MCF 10A (cell line): ENCODE measurements at regions not wholly inside any gene's neighbourhood (a gene's known extent, or its start where the extent isn't known, plus 50 kb on each side); places are given as distances from the start of the nearest gene placed in this dataset.
"Not testable (repeated sequence)": the region's sequence is repeated elsewhere in the genome, so short reads cannot be mapped to it uniquely, and the experiment has no call there.

Experiments
- BruUV-seq: library from RNA; stranded (reverse); fragments of 400-500 nt; replicated peaks from 2 replicates; lab custom pipeline; 2021; lab: Mats Ljungman, UMichigan
- CTCF ChIA-PET: fragments of 300-600 bp; sonication (Branson Sonifier 250); formaldehyde crosslinking; extraction: SDS; loops from one replicate; lab custom pipeline; 2021; ENCODE audit warnings: antibody characterized with exemption, inconsistent platforms; lab: Yijun Ruan, JAX
- POLR2A ChIA-PET: fragments of 300-600, 350-650 bp; sonication (Branson Sonifier 250); formaldehyde crosslinking; extraction: SDS; loops from one replicate; lab custom pipeline; 2020; ENCODE audit warnings: antibody characterized with exemption, inconsistent platforms; lab: Yijun Ruan, JAX
- DNase-seq: peaks from one replicate; pipeline ENCODE4 v3.0.0-alpha.2; 2018; ENCODE audit not compliant: unreplicated experiment
- H3K27ac Mint-ChIP-seq: one replicate; pipeline ENCODE4 v1.8.0; 2022; ENCODE audit warnings: mild to moderate bottlenecking, low read depth, mixed read lengths; ENCODE audit not compliant: unreplicated experiment
- H3K27me3 Mint-ChIP-seq: one replicate; pipeline ENCODE4 v1.8.0; 2022; ENCODE audit warnings: mixed read lengths; ENCODE audit not compliant: insufficient read depth, unreplicated experiment
- H3K36me3 Mint-ChIP-seq: one replicate; pipeline ENCODE4 v1.8.0; 2022; ENCODE audit warnings: mild to moderate bottlenecking, moderate library complexity, mixed read lengths; ENCODE audit not compliant: insufficient read depth, unreplicated experiment
- H3K4me1 Mint-ChIP-seq: one replicate; pipeline ENCODE4 v1.8.0; 2022; ENCODE audit warnings: mixed read lengths; ENCODE audit not compliant: insufficient read depth, unreplicated experiment
- H3K4me3 Mint-ChIP-seq: one replicate; pipeline ENCODE4 v1.8.0; 2022; ENCODE audit warnings: mild to moderate bottlenecking, moderate library complexity, mixed read lengths; ENCODE audit not compliant: unreplicated experiment
- H3K9me3 Mint-ChIP-seq: one replicate; pipeline ENCODE4 v1.8.0; 2022; ENCODE audit warnings: mixed read lengths; ENCODE audit not compliant: unreplicated experiment
- CTCF ChIP-seq: fragments of 200-600 bp; IDR thresholded peaks from one replicate; pipeline ENCODE4 v1.8.0; 2022; ENCODE audit warnings: antibody characterized with exemption, mild to moderate bottlenecking; ENCODE audit not compliant: unreplicated experiment
- intact Hi-C: fragments of 100-400 bp; cut with micrococcal nuclease; formaldehyde crosslinking; loops from 2 replicates; pipeline ENCODE4 v1.14.1; 2022

DNA sequence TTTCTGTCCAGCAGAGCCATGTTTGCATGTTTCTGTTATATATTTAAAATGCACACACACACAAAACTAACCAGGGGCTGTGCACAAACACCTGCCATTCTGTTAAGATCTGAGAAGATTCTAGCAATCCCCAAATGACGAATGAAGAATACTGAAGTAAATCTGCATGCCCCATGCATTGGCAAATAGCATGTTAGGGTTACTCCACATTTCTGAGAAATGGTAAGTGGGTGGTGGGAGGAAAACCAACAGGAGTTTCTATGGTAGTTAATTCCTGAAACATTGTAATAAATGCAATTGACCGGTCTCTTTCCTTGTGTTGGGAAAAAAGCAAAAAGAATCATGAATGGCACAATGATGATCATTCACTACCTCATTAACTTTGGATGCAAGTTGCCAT, 318.0 kb downstream of the BCAT1 start:
- no peak for DNase-seq
- H3K9me3 Mint-ChIP-seq: no peaks in the 10 kb centered on the region
- intact Hi-C loops: no loop called here
- no peak for TF ChIP-seq CTCF
- no peak overlapping the region for H3K27ac Mint-ChIP-seq
- H3K36me3 Mint-ChIP-seq: no peaks in the 10 kb centered on the region
- ChIA-PET CTCF (no interaction called here), POLR2A (interaction anchor here (0.6 kb wide), 1 partner anchor 1129 kb away, joined by 3 read pairs; no protein-coding TSS in a partner anchor)
- BruUV-seq: no TSS peak
- H3K27me3 Mint-ChIP-seq: no peaks in the 10 kb centered on the region
- H3K4me3 Mint-ChIP-seq: no peak overlapping the region
- H3K4me1 Mint-ChIP-seq: no peaks in the 10 kb centered on the region

DNA sequence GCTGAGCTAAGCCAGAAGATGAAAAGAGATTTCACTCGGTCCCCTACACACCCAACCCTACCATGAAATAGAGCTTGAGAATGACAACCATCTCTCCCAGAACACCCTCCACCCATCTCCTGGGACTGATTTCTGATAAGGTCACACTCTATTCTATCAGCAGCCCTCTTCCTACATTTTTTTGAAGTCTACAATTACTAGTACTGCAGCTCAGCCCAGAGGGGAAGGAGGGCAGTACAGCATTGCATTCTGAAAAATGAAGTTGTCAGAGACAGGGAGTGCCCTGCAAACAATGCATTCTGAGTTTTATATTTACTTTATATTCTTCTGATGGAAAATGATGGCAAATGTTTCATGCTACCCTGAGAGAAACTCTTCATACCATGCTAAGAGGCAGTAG, 318.5 kb downstream of the BCAT1 start:
- Mint-ChIP-seq H3K4me1 (no peaks in the 10 kb centered on the region), H3K27ac (no peak overlapping the region), H3K4me3 (no peak overlapping the region), H3K9me3 (no peaks in the 10 kb centered on the region), H3K27me3 (no peaks in the 10 kb centered on the region), H3K36me3 (no peaks in the 10 kb centered on the region)
- CTCF ChIA-PET: no interaction called here
- BruUV-seq: no TSS peak
- TF ChIP-seq CTCF: no peak
- DNase-seq: no peak
- POLR2A ChIA-PET: interaction anchor here (0.6 kb wide), 1 partner anchor 1129 kb away, joined by 3 read pairs; no protein-coding TSS in a partner anchor
- intact Hi-C loops: no loop called here

GRCh38 chr12:24625103-24625502, 323.8 kb downstream of the BCAT1 start:
- CTCF ChIA-PET: no interaction called here
- intact Hi-C loops: no loop called here
- Mint-ChIP-seq H3K36me3 (no peaks in the 10 kb centered on the region), H3K27ac (no peak overlapping the region), H3K27me3 (no peaks in the 10 kb centered on the region), H3K9me3 (peaks cover 9% of the 10 kb centered on the region), H3K4me1 (no peaks in the 10 kb centered on the region), H3K4me3 (no peak overlapping the region)
- no peak for DNase-seq
- BruUV-seq: no TSS peak
- POLR2A ChIA-PET: interaction anchor here (1.0 kb wide), 1 partner anchor 14 kb away, joined by 3 read pairs; no protein-coding TSS in a partner anchor
- TF ChIP-seq CTCF: no peak

DNA sequence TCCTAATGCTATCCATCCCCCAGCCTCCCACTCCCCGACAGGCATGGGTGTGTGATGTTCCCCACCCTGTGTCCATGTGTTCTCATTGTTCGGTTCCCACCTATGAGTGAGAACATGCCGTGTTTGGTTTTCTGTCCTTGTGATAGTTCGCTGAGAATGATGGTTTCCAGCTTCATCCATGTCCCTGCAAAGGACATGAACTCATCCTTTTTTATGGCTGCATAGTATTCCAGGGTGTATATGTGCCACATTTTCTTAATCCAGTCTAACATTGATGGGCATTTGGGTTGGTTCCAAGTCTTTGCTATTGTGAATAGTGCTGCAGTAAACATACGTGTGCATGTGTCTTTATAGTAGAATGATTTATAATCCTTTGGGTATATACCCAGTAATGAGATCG, 328.9 kb downstream of the BCAT1 start:
- DNase-seq, H3K4me1 Mint-ChIP-seq, H3K4me3 Mint-ChIP-seq, H3K27ac Mint-ChIP-seq, H3K27me3 Mint-ChIP-seq, intact Hi-C loops, POLR2A ChIA-PET, H3K9me3 Mint-ChIP-seq, BruUV-seq, H3K36me3 Mint-ChIP-seq: not testable (repeated sequence)
- CTCF ChIA-PET: interaction anchor here (1.0 kb wide), 1 partner anchor 27 kb away, joined by 3 read pairs; no protein-coding TSS in a partner anchor

- H3K9me3 Mint-ChIP-seq: no peaks in the 10 kb centered on the region
- no peak for DNase-seq
- CTCF ChIA-PET: no interaction called here
- POLR2A ChIA-PET: no interaction called here
- intact Hi-C loops: no loop called here
- no peaks in the 10 kb centered on the region for H3K4me1 Mint-ChIP-seq
- BruUV-seq: no TSS peak
- no peaks in the 10 kb centered on the region for H3K27me3 Mint-ChIP-seq
- H3K36me3 Mint-ChIP-seq: no peaks in the 10 kb centered on the region
- no peak overlapping the region for H3K4me3 Mint-ChIP-seq
- no peak for TF ChIP-seq CTCF
- no peak overlapping the region for H3K27ac Mint-ChIP-seq
Measured at GRCh38 chr12:24617471-24617870, 331.4 kb downstream of the BCAT1 start.
